ENCODE measurements at regions not wholly inside any gene's neighbourhood (a gene's known extent, or its start where the extent isn't known, plus 50 kb on each side); places are given as distances from the start of the nearest gene placed in this dataset.

GRCh38 chr10:53719658-53720057, 947.1 kb upstream of the MBL2 start:
- no peak for TF ChIP-seq CTCF (IDR thresholded peaks at IDR 0.05; ENCODE audit: insufficient read depth, low read depth, low read length)
- DNase-seq (ENCODE audit: low read depth) = no peak

GRCh38 chr10:53716156-53716555, 943.6 kb upstream of the MBL2 start:
- no peak for DNase-seq (ENCODE audit: low read depth)
- H3K4me3 ChIP-seq (ENCODE audit: low read depth, low read length) = no peak overlapping the region
- no peak for TF ChIP-seq CTCF (IDR thresholded peaks at IDR 0.05; ENCODE audit: insufficient read depth, low read depth, low read length)

More at GRCh38 chr10:53719658-53720057, 947.1 kb upstream of the MBL2 start:
- H3K4me3 ChIP-seq (ENCODE audit: low read depth, low read length) = no peak overlapping the region

- H3K4me3 ChIP-seq (ENCODE audit: low read depth, low read length) = no peak overlapping the region
- no peak for DNase-seq (ENCODE audit: low read depth)
- no peak for TF ChIP-seq CTCF (IDR thresholded peaks at IDR 0.05; ENCODE audit: insufficient read depth, low read depth, low read length)
Observed at GRCh38 chr10:53713431-53713830, 940.8 kb upstream of the MBL2 start.

- DNase-seq (ENCODE audit: low read depth) = no peak
Observed at GRCh38 chr10:53702489-53702888, 929.9 kb upstream of the MBL2 start.

GRCh38 chr10:53701213-53701612, 928.6 kb upstream of the MBL2 start:
- DNase-seq (ENCODE audit: low read depth) = no peak
- H3K4me3 ChIP-seq (ENCODE audit: low read depth, low read length) = no peak overlapping the region
- no peak for TF ChIP-seq CTCF (IDR thresholded peaks at IDR 0.05; ENCODE audit: insufficient read depth, low read depth, low read length)

More at GRCh38 chr10:53702489-53702888, 929.9 kb upstream of the MBL2 start:
- no peak for TF ChIP-seq CTCF (IDR thresholded peaks at IDR 0.05; ENCODE audit: insufficient read depth, low read depth, low read length)
- H3K4me3 ChIP-seq (ENCODE audit: low read depth, low read length) = no peak overlapping the region

GRCh38 chr10:53700278-53700677, 927.7 kb upstream of the MBL2 start:
- no peak overlapping the region for H3K4me3 ChIP-seq (ENCODE audit: low read depth, low read length)
- DNase-seq (ENCODE audit: low read depth) = no peak
- no peak for TF ChIP-seq CTCF (IDR thresholded peaks at IDR 0.05; ENCODE audit: insufficient read depth, low read depth, low read length)

GRCh38 chr10:53699684-53700083, 927.1 kb upstream of the MBL2 start:
- no peak overlapping the region for H3K4me3 ChIP-seq (ENCODE audit: low read depth, low read length)
- TF ChIP-seq CTCF (IDR thresholded peaks at IDR 0.05; ENCODE audit: insufficient read depth, low read depth, low read length) = no peak
- DNase-seq (ENCODE audit: low read depth) = no peak
